CD8-positive, alpha-beta memory T cell (primary cell): ENCODE measurements at regions not wholly inside any gene's neighbourhood (a gene's known extent, or its start where the extent isn't known, plus 50 kb on each side); places are given as distances from the start of the nearest gene placed in this dataset.
A peak's percentile ranks its signal among the peaks of the same experiment; 100 is the strongest.
"Not testable (repeated sequence)": the region's sequence is repeated elsewhere in the genome, so short reads cannot be mapped to it uniquely, and the experiment has no call there.

ENCODE experiments used
- CTCF ChIA-PET: fragments of 350-600 bp; sonication (Branson Sonifier 250); formaldehyde crosslinking; loops from one replicate; lab custom pipeline; 2021; ENCODE audit warnings: antibody characterized with exemption; lab: Charles Lee
- POLR2A ChIA-PET: fragments of 350-600 bp; sonication (Branson Sonifier 250); formaldehyde crosslinking; loops from one replicate; lab custom pipeline; 2021; ENCODE audit warnings: antibody characterized with exemption; lab: Charles Lee
- DNase-seq, 5 donors: peaks; one replicate each; pipeline versions ENCODE4 v3.0.0 to v3.0.0-alpha.2; 2020 to 2022; ENCODE audit warnings: mixed read lengths in 1 of 5
- H3K27ac ChIP-seq: one replicate; pipeline ENCODE4 v1.7.0; 2013; ENCODE audit warnings: low read depth, mild to moderate bottlenecking, low read length, moderate library complexity
- H3K27me3 ChIP-seq: 2 replicates; pipeline ENCODE4 v1.7.0; 2013; ENCODE audit warnings: low read length, mild to moderate bottlenecking; ENCODE audit not compliant: insufficient read depth, poor library complexity, severe bottlenecking
- H3K36me3 ChIP-seq: 2 replicates; pipeline ENCODE4 v1.7.0; 2013; ENCODE audit warnings: mild to moderate bottlenecking, low read length, moderate library complexity; ENCODE audit not compliant: insufficient read depth
- H3K4me1 ChIP-seq: 2 replicates; pipeline ENCODE4 v1.7.0; 2013; ENCODE audit warnings: mild to moderate bottlenecking, low read length, moderate library complexity; ENCODE audit not compliant: insufficient read depth
- H3K4me3 ChIP-seq: 2 replicates; pipeline ENCODE4 v1.7.0; 2013; ENCODE audit warnings: mild to moderate bottlenecking, low read length
- H3K9me3 ChIP-seq: 2 replicates; pipeline ENCODE4 v1.7.0; 2013; ENCODE audit warnings: mild to moderate bottlenecking, low read length
- H3K27ac Mint-ChIP-seq, 8 donors: one replicate each; pipeline ENCODE4 v1.8.0; 2020 to 2021; ENCODE audit warnings: mixed read lengths in 8 of 8, mild to moderate bottlenecking in 6 of 8, inconsistent platforms in 3 of 8, moderate library complexity in 3 of 8
- H3K27me3 Mint-ChIP-seq, 2 donors: one replicate each; pipeline ENCODE4 v1.8.0; 2020 to 2021; ENCODE audit warnings: mixed read lengths in 2 of 2, mild to moderate bottlenecking in 1 of 2, moderate library complexity in 1 of 2
- H3K36me3 Mint-ChIP-seq, 3 donors: one replicate each; pipeline ENCODE4 v1.8.0; 2020 to 2021; ENCODE audit warnings: mixed read lengths in 3 of 3, inconsistent platforms in 1 of 3, mild to moderate bottlenecking in 1 of 3
- H3K4me1 Mint-ChIP-seq, 3 donors: one replicate each; pipeline ENCODE4 v1.8.0; 2020 to 2021; ENCODE audit warnings: mixed read lengths in 3 of 3, inconsistent platforms in 1 of 3, mild to moderate bottlenecking in 1 of 3
- H3K4me3 Mint-ChIP-seq, 7 donors: one replicate each; pipeline ENCODE4 v1.8.0; 2020 to 2021; ENCODE audit warnings: mixed read lengths in 7 of 7, mild to moderate bottlenecking in 6 of 7, moderate library complexity in 4 of 7, inconsistent platforms in 2 of 7
- H3K9me3 Mint-ChIP-seq, 5 donors: one replicate each; pipeline ENCODE4 v1.8.0; 2020 to 2022; ENCODE audit warnings: mixed read lengths in 5 of 5, mild to moderate bottlenecking in 3 of 5, moderate library complexity in 2 of 5, inconsistent platforms in 1 of 5

GRCh38 chr6:155529814-155530213 lies 74.2 kb upstream of the NOX3 start:
- H3K4me1 ChIP-seq, H3K27me3 ChIP-seq, H3K4me3 ChIP-seq, H3K27ac ChIP-seq, DNase-seq, H3K27ac Mint-ChIP-seq, POLR2A ChIA-PET, H3K9me3 ChIP-seq, H3K27me3 Mint-ChIP-seq, H3K36me3 Mint-ChIP-seq, H3K36me3 ChIP-seq, H3K4me3 Mint-ChIP-seq, H3K9me3 Mint-ChIP-seq, CTCF ChIA-PET, H3K4me1 Mint-ChIP-seq: not testable (repeated sequence)

GRCh38 chr6:155528982-155529453 lies 73.4 kb upstream of the NOX3 start:
- Histone ChIP-seq H3K4me3 (no peak overlapping the region), H3K27ac (no peak overlapping the region), H3K9me3 (no peaks in the 10 kb centered on the region), H3K36me3 (no peaks in the 10 kb centered on the region), H3K27me3 (no peaks in the 10 kb centered on the region), H3K4me1 (no peaks in the 10 kb centered on the region)
- ChIA-PET POLR2A (no interaction called here), CTCF (no interaction called here)
- no peak overlapping the region for H3K4me3 Mint-ChIP-seq
- H3K4me1 Mint-ChIP-seq = no peaks in the 10 kb centered on the region
- peak overlapping the region in 1 of 8 donors; percentile 10 for H3K27ac Mint-ChIP-seq
- H3K9me3 Mint-ChIP-seq = peaks cover 0 to 4% (median 4%) of the 10 kb centered on the region in 5 donors
- H3K27me3 Mint-ChIP-seq = peaks cover 0 to 3% of the 10 kb centered on the region in 2 donors
- H3K36me3 Mint-ChIP-seq = no peaks in the 10 kb centered on the region
- no peak for DNase-seq

- POLR2A ChIA-PET = no interaction called here
- no peaks in the 10 kb centered on the region for H3K4me1 Mint-ChIP-seq
Measured at GRCh38 chr6:155528335-155528734, 72.7 kb upstream of the NOX3 start.

GRCh38 chr6:155527443-155527842 lies 71.8 kb upstream of the NOX3 start:
- no peak overlapping the region for H3K4me3 ChIP-seq
- H3K4me3 Mint-ChIP-seq = no peak overlapping the region
- ChIA-PET CTCF (no interaction called here), POLR2A (no interaction called here)
- H3K4me1 ChIP-seq = no peaks in the 10 kb centered on the region
- H3K9me3 ChIP-seq = no peaks in the 10 kb centered on the region
- no peaks in the 10 kb centered on the region for H3K4me1 Mint-ChIP-seq
- no peaks in the 10 kb centered on the region for H3K36me3 ChIP-seq
- no peak overlapping the region for H3K27ac ChIP-seq
- H3K36me3 Mint-ChIP-seq = no peaks in the 10 kb centered on the region
- peaks cover 0 to 1% (median 0%) of the 10 kb centered on the region in 5 donors for H3K9me3 Mint-ChIP-seq
- peaks cover 0 to 5% of the 10 kb centered on the region in 2 donors for H3K27me3 Mint-ChIP-seq
- no peak for DNase-seq
- H3K27ac Mint-ChIP-seq = no peak overlapping the region
- no peaks in the 10 kb centered on the region for H3K27me3 ChIP-seq

More at GRCh38 chr6:155528335-155528734, 72.7 kb upstream of the NOX3 start:
- no peak for DNase-seq
- Histone ChIP-seq H3K4me3 (no peak overlapping the region), H3K36me3 (no peaks in the 10 kb centered on the region), H3K27ac (no peak overlapping the region), H3K9me3 (no peaks in the 10 kb centered on the region), H3K4me1 (no peaks in the 10 kb centered on the region), H3K27me3 (no peaks in the 10 kb centered on the region)
- H3K27ac Mint-ChIP-seq = no peak overlapping the region
- no peak overlapping the region for H3K4me3 Mint-ChIP-seq
- CTCF ChIA-PET = no interaction called here
- H3K9me3 Mint-ChIP-seq = peaks cover 0 to 3% (median 3%) of the 10 kb centered on the region in 5 donors
- peaks cover 0 to 4% of the 10 kb centered on the region in 2 donors for H3K27me3 Mint-ChIP-seq
- no peaks in the 10 kb centered on the region for H3K36me3 Mint-ChIP-seq

- Histone ChIP-seq H3K4me1 (no peaks in the 10 kb centered on the region), H3K9me3 (no peaks in the 10 kb centered on the region), H3K4me3 (no peak overlapping the region), H3K27ac (no peak overlapping the region), H3K36me3 (no peaks in the 10 kb centered on the region), H3K27me3 (no peaks in the 10 kb centered on the region)
- Mint-ChIP-seq H3K4me3 (no peak overlapping the region), H3K4me1 (no peaks in the 10 kb centered on the region), H3K9me3 (peaks cover 0 to 1% (median 0%) of the 10 kb centered on the region in 5 donors), H3K27ac (no peak overlapping the region), H3K27me3 (peaks cover 3 to 6% of the 10 kb centered on the region in 2 donors), H3K36me3 (no peaks in the 10 kb centered on the region)
- ChIA-PET CTCF (no interaction called here), POLR2A (no interaction called here)
- no peak for DNase-seq
Measured at GRCh38 chr6:155523821-155524651, 68.4 kb upstream of the NOX3 start.

GRCh38 chr6:155521719-155522118 lies 66.1 kb upstream of the NOX3 start:
- Histone ChIP-seq H3K36me3 (no peaks in the 10 kb centered on the region), H3K4me3 (no peak overlapping the region), H3K27ac (no peak overlapping the region), H3K4me1 (no peaks in the 10 kb centered on the region), H3K9me3 (no peaks in the 10 kb centered on the region), H3K27me3 (no peaks in the 10 kb centered on the region)
- POLR2A ChIA-PET = no interaction called here
- Mint-ChIP-seq H3K9me3 (peaks cover 0 to 3% (median 0%) of the 10 kb centered on the region in 5 donors), H3K27ac (no peak overlapping the region), H3K4me3 (no peak overlapping the region), H3K27me3 (peaks cover 7 to 12% of the 10 kb centered on the region in 2 donors), H3K4me1 (no peaks in the 10 kb centered on the region), H3K36me3 (no peaks in the 10 kb centered on the region)
- DNase-seq = no peak
- CTCF ChIA-PET = no interaction called here

GRCh38 chr6:155520078-155520477 lies 64.4 kb upstream of the NOX3 start:
- H3K27me3 Mint-ChIP-seq = peaks cover 7 to 10% of the 10 kb centered on the region in 2 donors
- H3K4me1 Mint-ChIP-seq = no peaks in the 10 kb centered on the region
- no peak overlapping the region for H3K4me3 ChIP-seq
- H3K9me3 Mint-ChIP-seq = peaks cover 0 to 3% (median 0%) of the 10 kb centered on the region in 5 donors
- no peaks in the 10 kb centered on the region for H3K4me1 ChIP-seq
- DNase-seq = no peak
- no peaks in the 10 kb centered on the region for H3K36me3 Mint-ChIP-seq
- no peak overlapping the region for H3K27ac Mint-ChIP-seq
- H3K27ac ChIP-seq = no peak overlapping the region
- ChIA-PET POLR2A (no interaction called here), CTCF (no interaction called here)
- no peak overlapping the region for H3K4me3 Mint-ChIP-seq
- H3K9me3 ChIP-seq = no peaks in the 10 kb centered on the region
- H3K36me3 ChIP-seq = no peaks in the 10 kb centered on the region
- H3K27me3 ChIP-seq = no peaks in the 10 kb centered on the region

GRCh38 chr6:155519176-155519738 lies 63.6 kb upstream of the NOX3 start:
- H3K4me1 ChIP-seq = no peaks in the 10 kb centered on the region
- H3K4me3 ChIP-seq = no peak overlapping the region
- no peaks in the 10 kb centered on the region for H3K27me3 ChIP-seq
- DNase-seq = no peak
- Mint-ChIP-seq H3K36me3 (no peaks in the 10 kb centered on the region), H3K9me3 (peaks cover 0 to 3% (median 0%) of the 10 kb centered on the region in 5 donors), H3K27me3 (peaks cover 7 to 10% of the 10 kb centered on the region in 2 donors), H3K27ac (no peak overlapping the region), H3K4me3 (no peak overlapping the region), H3K4me1 (no peaks in the 10 kb centered on the region)
- POLR2A ChIA-PET = no interaction called here
- no peaks in the 10 kb centered on the region for H3K9me3 ChIP-seq
- CTCF ChIA-PET = no interaction called here
- H3K27ac ChIP-seq = no peak overlapping the region
- no peaks in the 10 kb centered on the region for H3K36me3 ChIP-seq
